ENCODE measurements at regions not wholly inside any gene's neighbourhood (a gene's known extent, or its start where the extent isn't known, plus 50 kb on each side); places are given as distances from the start of the nearest gene placed in this dataset.

- TF ChIP-seq TAF1 (IDR thresholded peaks at IDR 0.05; ENCODE audit: borderline replicate concordance, insufficient read depth, low read length) (no peak), SIN3A (IDR thresholded peaks at IDR 0.05; ENCODE audit: borderline replicate concordance, insufficient read depth, low read length) (no peak)
Observed at GRCh38 chr2:121993682-121994081, 238.2 kb downstream of the TSN start.

All from PFSK-1 (cell line).